Adipocyte (in vitro differentiated cells): ENCODE measurements at regions not wholly inside any gene's neighbourhood (a gene's known extent, or its start where the extent isn't known, plus 50 kb on each side); places are given as distances from the start of the nearest gene placed in this dataset.
"Not testable (repeated sequence)": the region's sequence is repeated elsewhere in the genome, so short reads cannot be mapped to it uniquely, and the experiment has no call there.

Source experiments
- DNase-seq: peaks from one replicate; pipeline ENCODE4 v3.0.0-alpha.2; 2015; ENCODE audit warnings: low read depth
- H3K27me3 ChIP-seq: replicated peaks from 2 replicates; pipeline ENCODE4 v1.7.0; 2013; ENCODE audit warnings: mild to moderate bottlenecking, low read length, moderate library complexity; ENCODE audit not compliant: control insufficient read depth, insufficient read depth
- H3K36me3 ChIP-seq: 2 replicates; pipeline ENCODE4 v1.7.0; 2013; ENCODE audit warnings: low read length, mild to moderate bottlenecking, moderate library complexity; ENCODE audit not compliant: control insufficient read depth, insufficient read depth, severe bottlenecking
- H3K4me1 ChIP-seq: 2 replicates; pipeline ENCODE4 v1.7.0; 2013; ENCODE audit warnings: mild to moderate bottlenecking, low read length, moderate library complexity; ENCODE audit not compliant: control insufficient read depth, insufficient read depth
- H3K4me3 ChIP-seq: 2 replicates; pipeline ENCODE4 v1.7.0; 2013; ENCODE audit warnings: mild to moderate bottlenecking, low read length, moderate library complexity
- H3K9ac ChIP-seq: 2 replicates; pipeline ENCODE4 v1.7.0; 2013; ENCODE audit warnings: mild to moderate bottlenecking, low read length, moderate library complexity
- H3K9me3 ChIP-seq: 2 replicates; pipeline ENCODE4 v1.7.0; 2013; ENCODE audit warnings: mild to moderate bottlenecking, low read length, moderate library complexity; ENCODE audit not compliant: control insufficient read depth

- H3K4me3 ChIP-seq, H3K9me3 ChIP-seq, H3K27me3 ChIP-seq, H3K36me3 ChIP-seq, DNase-seq, H3K9ac ChIP-seq, H3K4me1 ChIP-seq: not testable (repeated sequence)
Observed at GRCh38 chr13:89088107-89088506, 1416.9 kb downstream of the SLITRK5 start.

- Histone ChIP-seq H3K9ac (no peak overlapping the region), H3K4me1 (no peaks in the 10 kb centered on the region), H3K4me3 (no peak overlapping the region), H3K36me3 (no peaks in the 10 kb centered on the region), H3K27me3 (no peaks in the 10 kb centered on the region), H3K9me3 (peaks cover 3% of the 10 kb centered on the region)
- DNase-seq: no peak
Observed at GRCh38 chr13:89097994-89098393, 1426.8 kb downstream of the SLITRK5 start.

GRCh38 chr13:89113744-89114143, 1442.6 kb downstream of the SLITRK5 start:
- DNase-seq: no peak
- no peaks in the 10 kb centered on the region for H3K9me3 ChIP-seq
- no peaks in the 10 kb centered on the region for H3K27me3 ChIP-seq
- no peak overlapping the region for H3K9ac ChIP-seq
- H3K4me3 ChIP-seq: no peak overlapping the region
- no peaks in the 10 kb centered on the region for H3K4me1 ChIP-seq
- H3K36me3 ChIP-seq: no peaks in the 10 kb centered on the region

- H3K9ac ChIP-seq: no peak overlapping the region
- no peaks in the 10 kb centered on the region for H3K9me3 ChIP-seq
- H3K4me3 ChIP-seq: no peak overlapping the region
- H3K36me3 ChIP-seq: no peaks in the 10 kb centered on the region
- H3K4me1 ChIP-seq: no peaks in the 10 kb centered on the region
- DNase-seq: no peak
- no peaks in the 10 kb centered on the region for H3K27me3 ChIP-seq
Observed at GRCh38 chr13:89115307-89115706, 1444.1 kb downstream of the SLITRK5 start.

GRCh38 chr13:89136678-89137077, 1465.5 kb downstream of the SLITRK5 start:
- no peak for DNase-seq
- H3K4me1 ChIP-seq: no peaks in the 10 kb centered on the region
- no peak overlapping the region for H3K9ac ChIP-seq
- no peaks in the 10 kb centered on the region for H3K9me3 ChIP-seq
- H3K4me3 ChIP-seq: no peak overlapping the region
- no peaks in the 10 kb centered on the region for H3K36me3 ChIP-seq
- H3K27me3 ChIP-seq: no peaks in the 10 kb centered on the region

- Histone ChIP-seq H3K36me3 (no peaks in the 10 kb centered on the region), H3K4me3 (no peak overlapping the region), H3K9me3 (peaks cover 4% of the 10 kb centered on the region), H3K27me3 (no peaks in the 10 kb centered on the region), H3K9ac (no peak overlapping the region), H3K4me1 (no peaks in the 10 kb centered on the region)
- DNase-seq: no peak
Observed at GRCh38 chr13:89150362-89150761, 1479.2 kb downstream of the SLITRK5 start.

- no peaks in the 10 kb centered on the region for H3K36me3 ChIP-seq
- H3K4me3 ChIP-seq: no peak overlapping the region
- no peaks in the 10 kb centered on the region for H3K4me1 ChIP-seq
- H3K27me3 ChIP-seq: no peaks in the 10 kb centered on the region
- peaks cover 4% of the 10 kb centered on the region for H3K9me3 ChIP-seq
- H3K9ac ChIP-seq: no peak overlapping the region
- no peak for DNase-seq
Observed at GRCh38 chr13:89153941-89154340, 1482.8 kb downstream of the SLITRK5 start.

- H3K4me1 ChIP-seq: no peaks in the 10 kb centered on the region
- H3K9me3 ChIP-seq: no peaks in the 10 kb centered on the region
- H3K36me3 ChIP-seq: no peaks in the 10 kb centered on the region
- DNase-seq: no peak
- no peak overlapping the region for H3K4me3 ChIP-seq
- H3K27me3 ChIP-seq: no peaks in the 10 kb centered on the region
- H3K9ac ChIP-seq: peak overlapping the region; percentile 51
Observed at GRCh38 chr13:89163096-89163495, 1491.9 kb downstream of the SLITRK5 start.

- no peak overlapping the region for H3K9ac ChIP-seq
- H3K36me3 ChIP-seq: no peaks in the 10 kb centered on the region
- H3K27me3 ChIP-seq: no peaks in the 10 kb centered on the region
- H3K4me3 ChIP-seq: no peak overlapping the region
- H3K4me1 ChIP-seq: no peaks in the 10 kb centered on the region
- DNase-seq: no peak
- no peaks in the 10 kb centered on the region for H3K9me3 ChIP-seq
Observed at GRCh38 chr13:89165685-89166084, 1494.5 kb downstream of the SLITRK5 start.

GRCh38 chr13:89169951-89170350, 1498.8 kb downstream of the SLITRK5 start:
- Histone ChIP-seq H3K4me3 (no peak overlapping the region), H3K27me3 (no peaks in the 10 kb centered on the region), H3K9me3 (no peaks in the 10 kb centered on the region), H3K9ac (no peak overlapping the region), H3K36me3 (no peaks in the 10 kb centered on the region), H3K4me1 (no peaks in the 10 kb centered on the region)
- no peak for DNase-seq

- H3K36me3 ChIP-seq: no peaks in the 10 kb centered on the region
- no peak for DNase-seq
- no peak overlapping the region for H3K4me3 ChIP-seq
- H3K27me3 ChIP-seq: no peaks in the 10 kb centered on the region
- H3K9me3 ChIP-seq: no peaks in the 10 kb centered on the region
- no peaks in the 10 kb centered on the region for H3K4me1 ChIP-seq
- no peak overlapping the region for H3K9ac ChIP-seq
Observed at GRCh38 chr13:89181041-89181440, 1509.9 kb downstream of the SLITRK5 start.

- no peak overlapping the region for H3K9ac ChIP-seq
- H3K36me3 ChIP-seq: no peaks in the 10 kb centered on the region
- DNase-seq: no peak
- no peaks in the 10 kb centered on the region for H3K27me3 ChIP-seq
- H3K4me3 ChIP-seq: no peak overlapping the region
- no peaks in the 10 kb centered on the region for H3K4me1 ChIP-seq
- H3K9me3 ChIP-seq: no peaks in the 10 kb centered on the region
Observed at GRCh38 chr13:89199138-89199537, 1528.0 kb downstream of the SLITRK5 start.
